H9 (cell line): ENCODE measurements at regions not wholly inside any gene's neighbourhood (a gene's known extent, or its start where the extent isn't known, plus 50 kb on each side); places are given as distances from the start of the nearest gene placed in this dataset.
A peak's percentile ranks its signal among the peaks of the same experiment; 100 is the strongest.

Source experiments
- DNase-seq: peaks from one replicate; pipeline ENCODE4 v3.0.0-alpha.2; 2017
- H2AFZ ChIP-seq: one replicate; pipeline ENCODE4 v1.6.1; 2013; ENCODE audit warnings: mild to moderate bottlenecking, low read length, control low read depth, moderate library complexity
- H2AK5ac ChIP-seq: 2 replicates; pipeline ENCODE4 v1.6.1; 2013; ENCODE audit warnings: low read length, control low read depth, mixed read lengths; ENCODE audit not compliant: insufficient read length
- H2BK120ac ChIP-seq: one replicate; pipeline ENCODE4 v1.6.1; 2013; ENCODE audit warnings: low read depth, mild to moderate bottlenecking, low read length, control low read depth, inconsistent platforms; ENCODE audit not compliant: poor library complexity, severe bottlenecking
- H2BK12ac ChIP-seq: 2 replicates; pipeline ENCODE4 v1.6.1; 2013; ENCODE audit warnings: low read length, control low read depth, mixed read lengths, low read depth; ENCODE audit not compliant: insufficient read length
- H2BK15ac ChIP-seq: 2 replicates; pipeline ENCODE4 v1.6.1; 2013; ENCODE audit warnings: low read depth, low read length, control low read depth
- H2BK20ac ChIP-seq: one replicate; pipeline ENCODE4 v1.6.1; 2013; ENCODE audit warnings: low read depth, mild to moderate bottlenecking, low read length, control low read depth, inconsistent platforms; ENCODE audit not compliant: poor library complexity, severe bottlenecking
- H2BK5ac ChIP-seq: 2 replicates; pipeline ENCODE4 v1.6.1; 2013; ENCODE audit warnings: low read length, control low read depth, mixed read lengths; ENCODE audit not compliant: insufficient read length
- H3K14ac ChIP-seq: 2 replicates; pipeline ENCODE4 v1.6.1; 2013; ENCODE audit warnings: low read length, control low read depth; ENCODE audit not compliant: insufficient read depth
- H3K18ac ChIP-seq: 2 replicates; pipeline ENCODE4 v1.6.1; 2013; ENCODE audit warnings: low read depth, mild to moderate bottlenecking, mixed read lengths, low read length, control low read depth; ENCODE audit not compliant: insufficient read length
- H3K23ac ChIP-seq: 2 replicates; pipeline ENCODE4 v1.6.1; 2013; ENCODE audit warnings: low read length, control low read depth, mixed read lengths, low read depth; ENCODE audit not compliant: insufficient read length
- H3K23me2 ChIP-seq: 2 replicates; pipeline ENCODE4 v1.6.1; 2013; ENCODE audit warnings: low read depth, mild to moderate bottlenecking, mixed read lengths, low read length, control low read depth; ENCODE audit not compliant: insufficient read length, poor library complexity, severe bottlenecking
- H3K27ac ChIP-seq: 2 replicates; pipeline ENCODE4 v1.5.1; 2013; ENCODE audit warnings: low read length, control low read depth, mixed read lengths, low read depth; ENCODE audit not compliant: insufficient read length
- H3K27me3 ChIP-seq: 2 replicates; pipeline ENCODE4 v1.6.1; 2013; ENCODE audit warnings: low read length, control low read depth, inconsistent platforms; ENCODE audit not compliant: insufficient read depth
- H3K4ac ChIP-seq: 2 replicates; pipeline ENCODE4 v1.6.1; 2013; ENCODE audit warnings: low read depth, mild to moderate bottlenecking, control low read depth, inconsistent platforms, low read length, moderate library complexity
- H3K4me1 ChIP-seq: 2 replicates; pipeline ENCODE4 v1.6.1; 2013; ENCODE audit warnings: low read length, control low read depth, inconsistent platforms; ENCODE audit not compliant: insufficient read depth
- H3K4me2 ChIP-seq: 2 replicates; pipeline ENCODE4 v1.6.1; 2013; ENCODE audit warnings: low read length, control low read depth, mixed read lengths; ENCODE audit not compliant: insufficient read length, insufficient read depth
- H3K56ac ChIP-seq: 2 replicates; pipeline ENCODE4 v1.6.1; 2013; ENCODE audit warnings: low read depth, mild to moderate bottlenecking, mixed read lengths, low read length, control low read depth; ENCODE audit not compliant: insufficient read length
- H3K79me1 ChIP-seq: 2 replicates; pipeline ENCODE4 v1.6.1; 2013; ENCODE audit warnings: low read depth, mild to moderate bottlenecking, moderate library complexity, low read length, control low read depth, inconsistent platforms; ENCODE audit not compliant: insufficient read depth, poor library complexity, severe bottlenecking
- H3K79me2 ChIP-seq: 2 replicates; pipeline ENCODE4 v1.6.1; 2013; ENCODE audit warnings: low read length, control low read depth, inconsistent platforms; ENCODE audit not compliant: insufficient read depth
- H3K9ac ChIP-seq: 2 replicates; pipeline ENCODE4 v1.6.1; 2013; ENCODE audit warnings: low read length, control low read depth, mixed read lengths; ENCODE audit not compliant: insufficient read length; ENCODE audit errors: extremely low read depth
- H3K9me3 ChIP-seq: one replicate; pipeline ENCODE4 v1.6.1; 2013; ENCODE audit warnings: low read depth, low read length, inconsistent platforms; ENCODE audit not compliant: control insufficient read depth
- H3T11ph ChIP-seq: one replicate; pipeline ENCODE4 v1.6.1; 2013; ENCODE audit warnings: mild to moderate bottlenecking, low read length, control low read depth, inconsistent platforms
- H4K20me1 ChIP-seq: one replicate; pipeline ENCODE4 v1.6.1; 2013; ENCODE audit not compliant: control insufficient read depth, insufficient read length, insufficient read depth
- H4K5ac ChIP-seq: 2 replicates; pipeline ENCODE4 v1.6.1; 2013; ENCODE audit warnings: low read depth, mild to moderate bottlenecking, mixed read lengths, low read length, control low read depth; ENCODE audit not compliant: insufficient read length
- H4K8ac ChIP-seq: replicated peaks from 2 replicates; pipeline ENCODE4 v1.6.1; 2013; ENCODE audit warnings: low read length, control low read depth, mixed read lengths, low read depth; ENCODE audit not compliant: insufficient read length
- H4K91ac ChIP-seq: 2 replicates; pipeline ENCODE4 v1.6.1; 2013; ENCODE audit warnings: low read depth, mild to moderate bottlenecking, moderate library complexity, mixed read lengths, low read length, control low read depth; ENCODE audit not compliant: insufficient read length
- H3K27ac Mint-ChIP-seq, 3 experiments: 2 replicates in 2 of 3; 3 replicates in 1 of 3; pipeline ENCODE4 v1.8.0; 2020 to 2021; ENCODE audit warnings: mixed read lengths in 3 of 3, mild to moderate bottlenecking in 1 of 3, moderate library complexity in 1 of 3
- H3K27me3 Mint-ChIP-seq: 2 replicates; pipeline ENCODE4 v1.8.0; 2021; ENCODE audit warnings: low read depth, mild to moderate bottlenecking, moderate library complexity, mixed read lengths
- H3K36me3 Mint-ChIP-seq, 3 experiments: 2 replicates in 2 of 3; 3 replicates in 1 of 3; pipeline ENCODE4 v1.8.0; 2020 to 2021; ENCODE audit warnings: low read depth in 3 of 3, mixed read lengths in 3 of 3; ENCODE audit not compliant: insufficient read depth in 1 of 3
- H3K4me1 Mint-ChIP-seq, 2 experiments: 2 replicates each; pipeline ENCODE4 v1.8.0; 2020; ENCODE audit warnings: mixed read lengths in 2 of 2
- H3K4me3 Mint-ChIP-seq, 2 experiments: 2 replicates in 1 of 2; 3 replicates in 1 of 2; pipeline ENCODE4 v1.8.0; 2020 to 2021; ENCODE audit warnings: mild to moderate bottlenecking in 2 of 2, mixed read lengths in 2 of 2, moderate library complexity in 1 of 2
- H3K9me3 Mint-ChIP-seq, 2 experiments: 2 replicates in 1 of 2; 3 replicates in 1 of 2; pipeline ENCODE4 v1.8.0; 2020; ENCODE audit warnings: mild to moderate bottlenecking in 2 of 2, mixed read lengths in 2 of 2, moderate library complexity in 1 of 2
- WGBS: extraction: QIAGEN DNeasy Blood & Tissue Kit; methylation state at CpG from one replicate; pipeline ENCODE4 v1.1.7; 2013; ENCODE audit warnings: missing lambda C conversion rate, low lambda C conversion rate, mixed read lengths; ENCODE audit not compliant: insufficient read length; ENCODE audit errors: extremely low coverage; 5-methylcytosine and 5-hydroxymethylcytosine counted together
- TF ChIP-seq, protein P1 (sequence below): fragments of 200-600 bp; sonication (generic); conservative IDR thresholded peaks from 3 replicates; pipeline ENCODE4 v1.8.0; 2021; ENCODE audit warnings: antibody characterized with exemption, mild to moderate bottlenecking

DNA sequence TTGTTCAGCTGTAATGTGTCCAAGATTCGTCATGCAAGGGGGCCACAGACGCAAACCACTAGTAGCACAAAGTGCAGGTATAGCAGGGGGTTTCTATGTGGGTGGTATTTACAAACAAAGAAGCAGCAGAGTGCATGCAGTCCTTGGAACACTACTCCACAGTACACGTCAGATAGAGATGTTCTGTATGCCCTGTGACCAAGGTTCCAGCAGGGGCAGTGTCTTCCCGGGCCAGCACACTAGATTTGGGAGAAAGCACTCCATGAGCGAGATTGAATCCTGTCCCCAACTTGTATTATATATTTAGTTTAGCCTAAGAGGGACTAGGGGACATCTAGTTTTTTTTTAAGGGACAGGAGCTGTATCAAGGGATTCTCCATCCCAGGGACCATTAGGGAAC, 54.4 kb upstream of the ESX1 start:
- Histone ChIP-seq H3K79me2 (no peaks in the 10 kb centered on the region), H4K20me1 (no peaks in the 10 kb centered on the region), H3K27me3 (no peaks in the 10 kb centered on the region), H2AK5ac (no peak overlapping the region), H2BK15ac (no peak overlapping the region), H3T11ph (no peak overlapping the region), H3K56ac (no peak overlapping the region), H2BK12ac (no peak overlapping the region), H2BK20ac (no peak overlapping the region), H2BK120ac (no peak overlapping the region), H3K18ac (no peak overlapping the region), H3K14ac (no peak overlapping the region), H3K9me3 (peaks cover 8% of the 10 kb centered on the region), H3K23ac (no peak overlapping the region), H4K8ac (no peak overlapping the region), H3K27ac (no peak overlapping the region), H2BK5ac (no peak overlapping the region), H3K4me1 (no peaks in the 10 kb centered on the region), H3K9ac (no peak overlapping the region), H3K23me2 (no peaks in the 10 kb centered on the region), H3K79me1 (no peaks in the 10 kb centered on the region), H2AFZ (no peak overlapping the region), H4K91ac (no peak overlapping the region), H3K4me2 (no peak overlapping the region), H4K5ac (no peak overlapping the region), H3K4ac (no peak overlapping the region)
- Mint-ChIP-seq H3K4me3 (no peak overlapping the region), H3K27me3 (no peaks in the 10 kb centered on the region), H3K36me3 (0 out of 7 replicates have a peak, but pooled peaks cover 0 to 4% (median 0%) of the 10 kb centered on the region in 3 experiments), H3K9me3 (peaks cover 0 to 58% of the 10 kb centered on the region in 2 experiments; a peak in 2 of 5 replicates), H3K27ac (no peak overlapping the region), H3K4me1 (peaks cover 6 to 12% of the 10 kb centered on the region in 2 experiments; a peak in 3 of 4 replicates)
- DNase-seq, result peak; percentile 37
- WGBS, result no CpG with 5 or more reads among the region's 5 CpGs
- TF ChIP-seq, protein P1, sequence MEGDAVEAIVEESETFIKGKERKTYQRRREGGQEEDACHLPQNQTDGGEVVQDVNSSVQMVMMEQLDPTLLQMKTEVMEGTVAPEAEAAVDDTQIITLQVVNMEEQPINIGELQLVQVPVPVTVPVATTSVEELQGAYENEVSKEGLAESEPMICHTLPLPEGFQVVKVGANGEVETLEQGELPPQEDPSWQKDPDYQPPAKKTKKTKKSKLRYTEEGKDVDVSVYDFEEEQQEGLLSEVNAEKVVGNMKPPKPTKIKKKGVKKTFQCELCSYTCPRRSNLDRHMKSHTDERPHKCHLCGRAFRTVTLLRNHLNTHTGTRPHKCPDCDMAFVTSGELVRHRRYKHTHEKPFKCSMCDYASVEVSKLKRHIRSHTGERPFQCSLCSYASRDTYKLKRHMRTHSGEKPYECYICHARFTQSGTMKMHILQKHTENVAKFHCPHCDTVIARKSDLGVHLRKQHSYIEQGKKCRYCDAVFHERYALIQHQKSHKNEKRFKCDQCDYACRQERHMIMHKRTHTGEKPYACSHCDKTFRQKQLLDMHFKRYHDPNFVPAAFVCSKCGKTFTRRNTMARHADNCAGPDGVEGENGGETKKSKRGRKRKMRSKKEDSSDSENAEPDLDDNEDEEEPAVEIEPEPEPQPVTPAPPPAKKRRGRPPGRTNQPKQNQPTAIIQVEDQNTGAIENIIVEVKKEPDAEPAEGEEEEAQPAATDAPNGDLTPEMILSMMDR, result peak; percentile 39
